ENCODE measurements at regions not wholly inside any gene's neighbourhood (a gene's known extent, or its start where the extent isn't known, plus 50 kb on each side); places are given as distances from the start of the nearest gene placed in this dataset.
"Not testable (repeated sequence)": the region's sequence is repeated elsewhere in the genome, so short reads cannot be mapped to it uniquely, and the experiment has no call there.

GRCh38 chr5:131107128-131107527 is 57.9 kb downstream of the HINT1 start:
- DNase-seq: no peak

GRCh38 chr5:131104169-131104808 is 60.8 kb downstream of the HINT1 start:
- DNase-seq: no peak

GRCh38 chr5:131096774-131097710 is 68.0 kb downstream of the HINT1 start:
- no peak for DNase-seq

- DNase-seq: not testable (repeated sequence)
These were observed 69.5 kb downstream of the HINT1 start for GRCh38 chr5:131095561-131095960.

GRCh38 chr5:131084436-131084835 is 80.6 kb downstream of the HINT1 start:
- no peak for DNase-seq

- DNase-seq: no peak
These were observed 83.1 kb downstream of the HINT1 start for GRCh38 chr5:131081913-131082488.

- no peak for DNase-seq
These were observed 83.7 kb downstream of the HINT1 start for GRCh38 chr5:131081374-131081773.

- DNase-seq: no peak
These were observed 85.8 kb downstream of the HINT1 start for GRCh38 chr5:131079232-131079631.

- DNase-seq: no peak
These were observed 96.0 kb downstream of the HINT1 start for GRCh38 chr5:131068893-131069643.

- DNase-seq: no peak
These were observed 97.0 kb downstream of the HINT1 start for GRCh38 chr5:131068076-131068475.

- no peak for DNase-seq
These were observed 97.4 kb downstream of the HINT1 start for GRCh38 chr5:131067636-131068035.

GRCh38 chr5:131064669-131065371 is 100.2 kb downstream of the HINT1 start:
- no peak for DNase-seq

- DNase-seq: no peak
These were observed 122.9 kb downstream of the HINT1 start for GRCh38 chr5:131042021-131042789.

- DNase-seq: no peak
These were observed 141.6 kb downstream of the HINT1 start for GRCh38 chr5:131023498-131023865.

- DNase-seq: no peak
These were observed 142.1 kb downstream of the HINT1 start for GRCh38 chr5:131022811-131023497.

- no peak for DNase-seq
These were observed 143.4 kb downstream of the HINT1 start for GRCh38 chr5:131021646-131022045.

GRCh38 chr5:131019601-131020315 is 145.3 kb downstream of the HINT1 start:
- DNase-seq: no peak

- no peak for DNase-seq
These were observed 145.9 kb downstream of the HINT1 start for GRCh38 chr5:131019111-131019510.

GRCh38 chr5:131008329-131008728 is 156.7 kb downstream of the HINT1 start:
- no peak for DNase-seq

- no peak for DNase-seq
These were observed 158.9 kb downstream of the HINT1 start for GRCh38 chr5:131005963-131006684.
